ENCODE measurements at regions not wholly inside any gene's neighbourhood (a gene's known extent, or its start where the extent isn't known, plus 50 kb on each side); places are given as distances from the start of the nearest gene placed in this dataset.

DNA sequence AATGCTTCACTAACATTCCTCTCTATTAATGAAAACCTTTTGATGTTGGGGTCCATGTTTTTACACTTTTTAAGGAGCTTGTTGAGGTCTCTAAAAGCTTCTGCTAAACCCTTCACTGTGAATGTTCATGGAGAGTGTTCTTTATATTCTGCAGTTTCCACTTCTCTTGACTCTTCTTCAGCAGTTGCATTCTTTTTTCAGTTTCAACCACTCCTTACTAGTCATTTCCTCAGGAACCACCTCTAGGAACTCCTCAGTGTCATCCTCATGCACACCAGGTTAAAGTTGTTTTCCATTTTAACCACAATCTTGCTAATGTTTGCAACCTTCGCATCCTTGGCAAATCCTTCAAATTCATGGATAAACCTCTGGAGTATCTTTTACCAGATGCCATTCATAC lies 821.6 kb downstream of the ANKRD7 start:
- ChIA-PET POLR2A (ENCODE audit: unreplicated experiment) (no interaction called here), CTCF (no interaction called here)
- H3K4me2 ChIP-seq: no peak overlapping the region
- no peak overlapping the region for H3K4me3 ChIP-seq
- H3F3A ChIP-seq (ENCODE audit: insufficient read depth, low read depth): no peaks in the 10 kb centered on the region; the same call in 1 of the 2 replicates
- intact Hi-C loops (cut with micrococcal nuclease; ENCODE audit: unreplicated experiment): no loop called here
- no peak for DNase-seq
- H3K9me3 ChIP-seq (ENCODE audit: insufficient read depth, low read depth): no peaks in the 10 kb centered on the region
- H3K36me3 ChIP-seq (ENCODE audit: low read depth): no peaks in the 10 kb centered on the region
- BruUV-seq (replicated peaks): no TSS peak
- no peak overlapping the region; the same call in 1 of the 2 replicates for H2AFZ ChIP-seq
- no peaks in the 10 kb centered on the region for H3K27me3 ChIP-seq (ENCODE audit: insufficient read depth, low read depth)
- H3K79me2 ChIP-seq (ENCODE audit: low read depth): no peaks in the 10 kb centered on the region
- H3K27ac ChIP-seq: no peak overlapping the region
- H4K20me1 ChIP-seq (ENCODE audit: insufficient read depth): no peaks in the 10 kb centered on the region
- no peaks in the 10 kb centered on the region for H3K9me2 ChIP-seq (ENCODE audit: insufficient read depth)
- no peak for TF ChIP-seq EZH2 (IDR thresholded peaks at IDR 0.05; ENCODE audit: low read depth)
- TF ChIP-seq, protein P1, sequence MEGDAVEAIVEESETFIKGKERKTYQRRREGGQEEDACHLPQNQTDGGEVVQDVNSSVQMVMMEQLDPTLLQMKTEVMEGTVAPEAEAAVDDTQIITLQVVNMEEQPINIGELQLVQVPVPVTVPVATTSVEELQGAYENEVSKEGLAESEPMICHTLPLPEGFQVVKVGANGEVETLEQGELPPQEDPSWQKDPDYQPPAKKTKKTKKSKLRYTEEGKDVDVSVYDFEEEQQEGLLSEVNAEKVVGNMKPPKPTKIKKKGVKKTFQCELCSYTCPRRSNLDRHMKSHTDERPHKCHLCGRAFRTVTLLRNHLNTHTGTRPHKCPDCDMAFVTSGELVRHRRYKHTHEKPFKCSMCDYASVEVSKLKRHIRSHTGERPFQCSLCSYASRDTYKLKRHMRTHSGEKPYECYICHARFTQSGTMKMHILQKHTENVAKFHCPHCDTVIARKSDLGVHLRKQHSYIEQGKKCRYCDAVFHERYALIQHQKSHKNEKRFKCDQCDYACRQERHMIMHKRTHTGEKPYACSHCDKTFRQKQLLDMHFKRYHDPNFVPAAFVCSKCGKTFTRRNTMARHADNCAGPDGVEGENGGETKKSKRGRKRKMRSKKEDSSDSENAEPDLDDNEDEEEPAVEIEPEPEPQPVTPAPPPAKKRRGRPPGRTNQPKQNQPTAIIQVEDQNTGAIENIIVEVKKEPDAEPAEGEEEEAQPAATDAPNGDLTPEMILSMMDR (conservative IDR thresholded peaks at IDR 0.05): no peak
- H3K4me1 ChIP-seq (replicated peaks; ENCODE audit: insufficient read depth): no peaks in the 10 kb centered on the region

DNA sequence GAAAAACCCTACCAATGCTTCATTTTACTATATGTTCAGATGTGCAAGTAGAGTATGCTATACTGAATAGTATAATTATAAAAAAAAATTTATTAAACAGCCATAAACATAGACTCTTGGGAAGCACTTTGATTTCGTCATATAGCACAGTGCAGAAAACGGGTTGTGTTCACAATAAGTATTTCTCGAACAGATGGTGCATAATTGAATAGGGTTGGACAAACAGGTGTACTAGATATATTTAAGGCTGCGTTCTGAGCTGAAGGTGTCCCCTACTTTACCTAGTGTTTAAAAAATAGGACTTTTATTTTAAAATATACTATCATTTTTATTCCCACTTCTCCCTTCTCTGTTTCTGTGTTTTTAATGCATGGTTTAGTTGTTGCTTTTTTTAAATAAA lies 841.5 kb downstream of the ANKRD7 start:
- Histone ChIP-seq H3K4me1 (replicated peaks; ENCODE audit: insufficient read depth) (no peaks in the 10 kb centered on the region), H3K4me2 (no peak overlapping the region), H3K9me2 (ENCODE audit: insufficient read depth) (no peaks in the 10 kb centered on the region), H2AFZ (no peak overlapping the region), H3K79me2 (ENCODE audit: low read depth) (no peaks in the 10 kb centered on the region), H3K36me3 (ENCODE audit: low read depth) (no peaks in the 10 kb centered on the region), H3F3A (ENCODE audit: insufficient read depth, low read depth) (no peaks in the 10 kb centered on the region), H3K27ac (no peak overlapping the region), H3K27me3 (ENCODE audit: insufficient read depth, low read depth) (no peaks in the 10 kb centered on the region), H3K9me3 (ENCODE audit: insufficient read depth, low read depth) (no peaks in the 10 kb centered on the region), H3K4me3 (no peak overlapping the region), H4K20me1 (ENCODE audit: insufficient read depth) (no peaks in the 10 kb centered on the region)
- no peak for TF ChIP-seq EZH2 (IDR thresholded peaks at IDR 0.05; ENCODE audit: low read depth)
- TF ChIP-seq, protein P1 (conservative IDR thresholded peaks at IDR 0.05): no peak
- ChIA-PET POLR2A (ENCODE audit: unreplicated experiment) (no interaction called here), CTCF (no interaction called here)
- DNase-seq: no peak
- intact Hi-C loops (cut with micrococcal nuclease; ENCODE audit: unreplicated experiment): no loop called here
- BruUV-seq (replicated peaks): no TSS peak

DNA sequence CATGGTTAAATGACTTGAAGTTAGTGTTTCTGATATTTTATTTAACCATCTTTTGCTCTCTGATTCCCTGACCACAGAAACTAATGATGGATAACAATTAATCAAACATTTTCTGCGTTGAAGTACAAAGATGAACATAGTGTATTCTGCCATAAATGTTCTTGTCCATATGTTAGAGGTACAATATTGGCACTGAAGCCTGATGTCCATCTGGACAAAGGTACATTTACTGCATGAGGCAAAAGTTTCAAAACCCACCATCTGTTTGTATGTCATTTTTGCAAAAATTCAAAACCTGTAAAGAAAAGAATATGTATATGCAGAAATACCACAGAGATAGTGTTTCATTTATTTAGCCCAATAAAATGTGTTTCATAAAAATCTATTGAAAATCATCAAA lies 861.5 kb downstream of the ANKRD7 start:
- no peaks in the 10 kb centered on the region for H3K4me1 ChIP-seq (replicated peaks; ENCODE audit: insufficient read depth)
- H3K36me3 ChIP-seq (ENCODE audit: low read depth): no peaks in the 10 kb centered on the region
- H3K4me2 ChIP-seq: no peak overlapping the region
- no peaks in the 10 kb centered on the region for H3K9me2 ChIP-seq (ENCODE audit: insufficient read depth)
- no peaks in the 10 kb centered on the region for H3K79me2 ChIP-seq (ENCODE audit: low read depth)
- H3K4me3 ChIP-seq: no peak overlapping the region
- no peaks in the 10 kb centered on the region for H3F3A ChIP-seq (ENCODE audit: insufficient read depth, low read depth)
- H3K9me3 ChIP-seq (ENCODE audit: insufficient read depth, low read depth): no peaks in the 10 kb centered on the region
- no peaks in the 10 kb centered on the region for H3K27me3 ChIP-seq (ENCODE audit: insufficient read depth, low read depth)
- BruUV-seq (replicated peaks): no TSS peak
- H2AFZ ChIP-seq: no peak overlapping the region
- intact Hi-C loops (cut with micrococcal nuclease; ENCODE audit: unreplicated experiment): no loop called here
- no peaks in the 10 kb centered on the region for H4K20me1 ChIP-seq (ENCODE audit: insufficient read depth)
- ChIA-PET CTCF (no interaction called here), POLR2A (ENCODE audit: unreplicated experiment) (no interaction called here)
- DNase-seq: no peak
- H3K27ac ChIP-seq: no peak overlapping the region
- TF ChIP-seq EZH2 (IDR thresholded peaks at IDR 0.05; ENCODE audit: low read depth): no peak
- TF ChIP-seq, protein P1 (conservative IDR thresholded peaks at IDR 0.05): no peak
